Stimulated activated memory B cell treated with anti-CD40 and anti-IgM and Interleukin-4, amounts not matched to agents 10 μg/mL and 1 μg/mL and 100 μg/mL, for 72 hours (primary cell): ENCODE measurements at regions not wholly inside any gene's neighbourhood (a gene's known extent, or its start where the extent isn't known, plus 50 kb on each side); places are given as distances from the start of the nearest gene placed in this dataset.

Experiments
- ATAC-seq: fragments of 150-1000 bp; cut with Tn5 transposase; 2 replicates; pipeline ENCODE4 v1.10.0; 2021
- H3K27ac Mint-ChIP-seq: one replicate; pipeline ENCODE4 v1.8.0; 2022; ENCODE audit warnings: mild to moderate bottlenecking, mixed read lengths
- H3K27me3 Mint-ChIP-seq: one replicate; pipeline ENCODE4 v1.8.0; 2022; ENCODE audit warnings: mixed read lengths
- H3K36me3 Mint-ChIP-seq: one replicate; pipeline ENCODE4 v1.8.0; 2022; ENCODE audit warnings: mixed read lengths
- H3K4me1 Mint-ChIP-seq: one replicate; pipeline ENCODE4 v1.8.0; 2022; ENCODE audit warnings: mixed read lengths
- H3K4me3 Mint-ChIP-seq: one replicate; pipeline ENCODE4 v1.8.0; 2022; ENCODE audit warnings: mild to moderate bottlenecking, moderate library complexity, mixed read lengths
- H3K9me3 Mint-ChIP-seq: one replicate; pipeline ENCODE4 v1.8.0; 2022; ENCODE audit warnings: mixed read lengths

- peaks cover 3% of the 10 kb centered on the region for H3K9me3 Mint-ChIP-seq
- no peaks in the 10 kb centered on the region for H3K4me1 Mint-ChIP-seq
- no peaks in the 10 kb centered on the region for H3K36me3 Mint-ChIP-seq
- H3K27me3 Mint-ChIP-seq = no peaks in the 10 kb centered on the region
- H3K27ac Mint-ChIP-seq = no peak overlapping the region
- ATAC-seq = no peak
- no peak overlapping the region for H3K4me3 Mint-ChIP-seq
These were observed 607.3 kb downstream of the NCAM2 start for GRCh38 chr21:21605521-21605920.

- H3K4me1 Mint-ChIP-seq = no peaks in the 10 kb centered on the region
- ATAC-seq = no peak
- no peaks in the 10 kb centered on the region for H3K36me3 Mint-ChIP-seq
- no peak overlapping the region for H3K4me3 Mint-ChIP-seq
- peaks cover 3% of the 10 kb centered on the region for H3K9me3 Mint-ChIP-seq
- H3K27ac Mint-ChIP-seq = no peak overlapping the region
- H3K27me3 Mint-ChIP-seq = no peaks in the 10 kb centered on the region
These were observed 607.8 kb downstream of the NCAM2 start for GRCh38 chr21:21606041-21606440.

- no peak overlapping the region for H3K4me3 Mint-ChIP-seq
- no peak overlapping the region for H3K27ac Mint-ChIP-seq
- ATAC-seq = no peak
- no peaks in the 10 kb centered on the region for H3K9me3 Mint-ChIP-seq
- no peaks in the 10 kb centered on the region for H3K4me1 Mint-ChIP-seq
- H3K36me3 Mint-ChIP-seq = no peaks in the 10 kb centered on the region
- no peaks in the 10 kb centered on the region for H3K27me3 Mint-ChIP-seq
These were observed 614.3 kb downstream of the NCAM2 start for GRCh38 chr21:21612466-21612865.

DNA sequence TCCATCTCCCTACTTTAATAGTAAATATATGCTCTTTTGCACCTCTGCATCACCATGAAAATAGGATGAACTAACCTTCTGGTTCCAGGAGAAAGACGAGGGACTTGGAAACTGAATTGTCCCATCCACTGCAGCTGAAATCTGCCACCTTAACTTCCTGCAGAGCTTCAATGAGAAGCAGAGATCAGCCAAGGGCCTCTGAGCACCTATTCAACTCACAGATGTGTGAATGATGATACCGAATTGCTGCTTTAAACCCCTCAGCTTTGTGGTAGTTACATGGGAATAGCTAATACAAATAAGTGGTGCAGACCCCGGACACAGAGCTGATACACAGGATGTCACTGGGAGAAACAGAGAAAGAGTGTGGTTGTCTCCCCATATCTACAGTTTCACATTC is 616.8 kb downstream of the NCAM2 start:
- H3K4me1 Mint-ChIP-seq = no peaks in the 10 kb centered on the region
- no peak overlapping the region for H3K27ac Mint-ChIP-seq
- H3K36me3 Mint-ChIP-seq = no peaks in the 10 kb centered on the region
- no peak overlapping the region for H3K4me3 Mint-ChIP-seq
- H3K9me3 Mint-ChIP-seq = no peaks in the 10 kb centered on the region
- ATAC-seq = no peak
- H3K27me3 Mint-ChIP-seq = no peaks in the 10 kb centered on the region

DNA sequence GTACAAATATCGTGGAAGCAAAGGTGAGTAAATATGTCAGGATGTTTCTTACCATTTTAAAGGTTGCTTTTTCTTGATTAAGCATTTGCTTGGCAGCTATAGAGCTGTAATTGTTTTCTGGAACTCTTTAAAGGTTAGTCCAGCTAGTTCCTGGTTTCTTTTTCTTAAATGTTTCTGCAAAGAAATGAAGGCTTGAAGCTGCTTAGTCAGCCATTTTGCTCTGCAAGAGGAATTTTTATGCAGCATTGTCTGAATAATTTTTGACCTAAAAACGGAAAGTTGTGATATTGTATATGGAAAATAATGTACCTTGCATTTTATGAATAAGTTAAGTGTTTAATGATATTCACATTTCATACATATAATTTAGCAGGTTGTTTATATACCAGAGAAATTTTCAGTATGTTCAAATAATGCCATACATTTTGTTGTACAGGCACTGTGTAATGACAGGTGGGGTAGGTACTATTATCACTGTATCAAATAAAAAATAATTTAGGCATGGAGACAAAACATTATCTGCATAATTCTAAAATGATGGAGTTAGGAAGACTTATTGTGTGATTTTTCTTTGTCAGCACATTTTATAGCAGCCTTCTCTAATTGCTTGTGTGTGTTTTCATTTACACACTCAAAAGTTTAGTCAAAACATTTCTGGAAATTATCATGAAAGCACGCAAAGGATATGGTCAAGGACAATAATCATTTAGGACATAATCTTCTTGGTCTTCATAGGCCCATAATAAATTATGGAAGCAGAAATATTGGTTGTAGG is 624.4 kb downstream of the NCAM2 start:
- H3K4me1 Mint-ChIP-seq = no peaks in the 10 kb centered on the region
- no peak for ATAC-seq
- no peak overlapping the region for H3K27ac Mint-ChIP-seq
- H3K36me3 Mint-ChIP-seq = no peaks in the 10 kb centered on the region
- no peaks in the 10 kb centered on the region for H3K27me3 Mint-ChIP-seq
- no peaks in the 10 kb centered on the region for H3K9me3 Mint-ChIP-seq
- no peak overlapping the region for H3K4me3 Mint-ChIP-seq

DNA sequence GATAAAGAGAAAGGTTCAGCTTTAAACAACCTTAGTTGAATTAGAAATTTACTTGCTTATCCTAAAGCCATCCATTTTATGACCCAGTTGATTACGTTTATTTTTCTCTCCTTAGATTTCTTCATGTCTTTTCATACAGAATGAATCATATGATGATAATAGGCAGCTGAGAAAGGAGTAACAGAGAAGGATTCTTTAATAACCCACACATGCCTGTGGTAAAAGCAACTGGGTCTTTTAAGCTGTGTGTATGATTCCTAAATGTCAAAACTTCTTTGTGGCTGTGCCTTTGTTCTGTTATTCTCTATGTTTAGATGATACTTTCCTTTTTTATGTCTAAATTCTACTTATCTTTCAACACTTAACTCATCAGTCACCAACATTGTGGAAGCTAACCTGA is 626.5 kb downstream of the NCAM2 start:
- ATAC-seq = no peak
- Mint-ChIP-seq H3K4me3 (no peak overlapping the region), H3K9me3 (no peaks in the 10 kb centered on the region), H3K27me3 (no peaks in the 10 kb centered on the region), H3K4me1 (no peaks in the 10 kb centered on the region), H3K36me3 (no peaks in the 10 kb centered on the region), H3K27ac (no peak overlapping the region)

- Mint-ChIP-seq H3K4me1 (no peaks in the 10 kb centered on the region), H3K27ac (no peak overlapping the region), H3K9me3 (peaks cover 5% of the 10 kb centered on the region), H3K36me3 (no peaks in the 10 kb centered on the region), H3K27me3 (no peaks in the 10 kb centered on the region), H3K4me3 (no peak overlapping the region)
- ATAC-seq = no peak
These were observed 633.8 kb downstream of the NCAM2 start for GRCh38 chr21:21631961-21632360.

DNA sequence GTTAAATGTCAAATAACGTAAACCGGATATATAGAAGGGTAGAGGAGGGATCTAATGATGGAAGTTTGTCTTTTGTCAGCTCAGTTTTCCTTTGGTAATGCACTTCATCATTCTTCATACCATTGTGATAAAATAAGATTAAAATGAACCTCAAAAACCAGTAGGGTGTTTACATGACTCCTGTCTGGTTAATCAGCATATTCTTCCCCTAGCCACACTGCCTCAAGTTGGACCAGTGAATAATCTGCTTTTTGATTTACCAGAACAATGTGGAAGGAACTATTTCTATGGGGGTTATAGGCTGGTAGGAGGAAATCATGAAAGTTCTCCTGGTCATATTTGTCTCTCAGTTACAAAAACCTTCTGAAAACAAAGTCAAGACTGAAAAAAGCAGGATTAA is 634.7 kb downstream of the NCAM2 start:
- Mint-ChIP-seq H3K27me3 (no peaks in the 10 kb centered on the region), H3K27ac (no peak overlapping the region), H3K4me3 (no peak overlapping the region), H3K9me3 (peaks cover 5% of the 10 kb centered on the region), H3K36me3 (no peaks in the 10 kb centered on the region), H3K4me1 (no peaks in the 10 kb centered on the region)
- no peak for ATAC-seq

- Mint-ChIP-seq H3K27ac (no peak overlapping the region), H3K27me3 (no peaks in the 10 kb centered on the region), H3K9me3 (peaks cover 2% of the 10 kb centered on the region)
These were observed 663.5 kb downstream of the NCAM2 start for GRCh38 chr21:21661741-21662140.

DNA sequence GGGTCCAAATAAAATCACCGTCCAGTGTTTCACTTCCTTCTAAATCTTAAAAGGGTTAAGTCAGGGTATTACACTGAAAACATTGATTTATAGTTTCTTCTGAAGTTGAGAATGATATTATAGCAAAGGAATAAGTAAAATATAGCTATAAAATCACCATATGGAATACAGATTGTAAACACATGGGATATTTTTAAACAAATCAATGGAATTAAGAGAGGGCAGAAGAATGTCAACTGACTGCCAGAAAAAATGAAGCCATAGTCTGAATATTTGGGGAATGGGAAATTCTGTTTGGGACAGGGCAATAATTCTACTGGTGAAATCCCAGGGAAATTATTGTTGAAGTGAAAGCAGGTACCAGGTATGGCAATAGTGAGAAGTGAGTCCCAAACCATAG is 664.6 kb downstream of the NCAM2 start:
- Mint-ChIP-seq H3K4me1 (no peaks in the 10 kb centered on the region), H3K36me3 (no peaks in the 10 kb centered on the region), H3K9me3 (peaks cover 2% of the 10 kb centered on the region), H3K27me3 (no peaks in the 10 kb centered on the region), H3K4me3 (no peak overlapping the region), H3K27ac (no peak overlapping the region)
- ATAC-seq = no peak

More at GRCh38 chr21:21661741-21662140, 663.5 kb downstream of the NCAM2 start:
- H3K4me3 Mint-ChIP-seq = no peak overlapping the region
- no peaks in the 10 kb centered on the region for H3K36me3 Mint-ChIP-seq
- ATAC-seq = no peak
- H3K4me1 Mint-ChIP-seq = no peaks in the 10 kb centered on the region

DNA sequence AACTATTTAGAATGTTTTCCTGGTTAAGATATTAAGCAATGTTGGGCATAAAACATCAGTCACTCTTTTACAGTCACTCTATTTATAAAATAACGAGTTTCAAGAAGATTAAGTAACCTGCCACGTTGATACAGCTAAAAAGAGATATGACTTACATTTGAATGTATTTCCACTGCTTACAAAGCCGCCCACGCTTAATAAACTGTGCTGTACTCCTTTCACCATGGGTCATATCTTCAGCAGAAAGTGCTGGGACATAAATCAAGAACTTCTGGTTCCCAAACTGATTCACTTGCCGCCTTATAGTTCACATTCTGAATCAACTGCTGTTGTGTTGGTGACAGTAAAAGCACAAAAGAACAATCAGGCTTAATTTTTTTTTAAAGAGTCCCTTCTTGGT is 666.7 kb downstream of the NCAM2 start:
- Mint-ChIP-seq H3K4me3 (no peak overlapping the region), H3K36me3 (no peaks in the 10 kb centered on the region), H3K4me1 (no peaks in the 10 kb centered on the region), H3K27ac (no peak overlapping the region), H3K9me3 (peaks cover 2% of the 10 kb centered on the region), H3K27me3 (no peaks in the 10 kb centered on the region)
- no peak for ATAC-seq

DNA sequence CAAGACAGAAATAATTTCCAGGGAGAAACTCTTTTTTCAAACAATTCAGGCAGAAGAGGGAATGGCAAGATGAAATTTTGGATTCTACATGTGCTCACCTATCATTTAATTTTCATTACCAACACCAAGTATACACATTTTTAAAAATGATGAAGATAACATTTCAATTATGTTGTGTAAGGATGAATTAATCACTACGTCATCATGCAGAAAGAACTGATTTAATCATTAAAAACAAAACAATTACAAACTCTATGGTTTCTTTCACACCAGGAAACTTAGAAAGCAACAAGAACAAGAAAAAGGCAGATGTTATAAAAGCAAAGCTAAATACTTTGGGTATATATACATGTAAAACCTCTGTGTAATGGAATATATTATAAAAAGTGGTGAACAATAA is 668.5 kb downstream of the NCAM2 start:
- Mint-ChIP-seq H3K27me3 (no peaks in the 10 kb centered on the region), H3K9me3 (peaks cover 2% of the 10 kb centered on the region), H3K27ac (no peak overlapping the region), H3K4me3 (no peak overlapping the region), H3K36me3 (no peaks in the 10 kb centered on the region), H3K4me1 (no peaks in the 10 kb centered on the region)
- no peak for ATAC-seq

GRCh38 chr21:21668198-21668597 is 670.0 kb downstream of the NCAM2 start:
- no peaks in the 10 kb centered on the region for H3K36me3 Mint-ChIP-seq
- no peak for ATAC-seq
- H3K4me3 Mint-ChIP-seq = no peak overlapping the region
- no peaks in the 10 kb centered on the region for H3K4me1 Mint-ChIP-seq
- H3K27ac Mint-ChIP-seq = no peak overlapping the region
- H3K27me3 Mint-ChIP-seq = no peaks in the 10 kb centered on the region
- H3K9me3 Mint-ChIP-seq = no peaks in the 10 kb centered on the region

- Mint-ChIP-seq H3K4me1 (no peaks in the 10 kb centered on the region), H3K36me3 (no peaks in the 10 kb centered on the region), H3K4me3 (no peak overlapping the region), H3K27me3 (no peaks in the 10 kb centered on the region), H3K9me3 (peaks cover 8% of the 10 kb centered on the region), H3K27ac (no peak overlapping the region)
- ATAC-seq = no peak
These were observed 675.8 kb downstream of the NCAM2 start for GRCh38 chr21:21673959-21674358.

GRCh38 chr21:21675601-21676000 is 677.4 kb downstream of the NCAM2 start:
- no peaks in the 10 kb centered on the region for H3K4me1 Mint-ChIP-seq
- peaks cover 9% of the 10 kb centered on the region for H3K9me3 Mint-ChIP-seq
- H3K36me3 Mint-ChIP-seq = no peaks in the 10 kb centered on the region
- no peak overlapping the region for H3K27ac Mint-ChIP-seq
- H3K4me3 Mint-ChIP-seq = no peak overlapping the region
- ATAC-seq = no peak
- H3K27me3 Mint-ChIP-seq = no peaks in the 10 kb centered on the region

DNA sequence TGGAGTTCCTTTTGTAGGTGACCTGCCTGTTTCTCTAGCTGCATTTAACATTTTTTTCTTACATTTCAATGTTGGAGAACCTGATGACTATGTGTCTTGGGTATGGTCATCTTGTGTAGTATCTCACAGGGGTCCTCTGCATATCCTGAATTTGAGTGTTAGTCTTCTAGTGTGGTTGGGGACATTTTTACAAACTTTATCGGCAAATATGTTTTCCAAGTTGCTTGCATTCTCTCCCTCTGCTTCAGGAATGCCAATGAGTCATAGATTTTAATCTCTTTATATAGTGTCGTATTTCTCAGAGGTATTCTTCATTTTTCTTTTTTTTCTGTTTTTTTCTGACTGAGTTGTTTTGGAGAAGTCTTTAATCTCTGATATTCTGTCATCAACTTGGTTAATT is 684.0 kb downstream of the NCAM2 start:
- ATAC-seq = no peak
- no peaks in the 10 kb centered on the region for H3K27me3 Mint-ChIP-seq
- H3K27ac Mint-ChIP-seq = no peak overlapping the region
- H3K4me3 Mint-ChIP-seq = no peak overlapping the region
- H3K9me3 Mint-ChIP-seq = peaks cover 3% of the 10 kb centered on the region
- H3K4me1 Mint-ChIP-seq = no peaks in the 10 kb centered on the region
- H3K36me3 Mint-ChIP-seq = no peaks in the 10 kb centered on the region
